HEK293T (cell line): ENCODE measurements at regions not wholly inside any gene's neighbourhood (a gene's known extent, or its start where the extent isn't known, plus 50 kb on each side); places are given as distances from the start of the nearest gene placed in this dataset.

ENCODE experiments used
- ARNT ChIP-seq: fragments of 450-650 bp; IDR thresholded peaks from 2 replicates; pipeline ENCODE4 v1.6.1; 2017; ENCODE audit warnings: mild to moderate bottlenecking
- BHLHE40 ChIP-seq: fragments of 450-650 bp; IDR thresholded peaks from 2 replicates; pipeline ENCODE4 v1.6.1; 2016; ENCODE audit warnings: mild to moderate bottlenecking, moderate library complexity, borderline replicate concordance
- CTBP1 ChIP-seq: fragments of 450-650 bp; IDR thresholded peaks from 2 replicates; pipeline ENCODE4 v1.6.1; 2016; ENCODE audit warnings: borderline replicate concordance
- ELF4 ChIP-seq: fragments of 450-650 bp; IDR thresholded peaks from 2 replicates; pipeline ENCODE4 v1.6.1; 2017; ENCODE audit warnings: antibody characterized with exemption
- FOXM1 ChIP-seq: fragments of 450-650 bp; IDR thresholded peaks from 2 replicates; pipeline ENCODE4 v1.6.1; 2017; ENCODE audit warnings: mild to moderate bottlenecking, borderline replicate concordance
- L3MBTL2 ChIP-seq: fragments of 450-650 bp; conservative IDR thresholded peaks from 2 replicates; pipeline ENCODE4 v1.6.1; 2016; ENCODE audit warnings: mild to moderate bottlenecking
- LEF1 ChIP-seq: fragments of 450-650 bp; IDR thresholded peaks from 2 replicates; pipeline ENCODE4 v1.6.1; 2017; ENCODE audit warnings: mild to moderate bottlenecking, borderline replicate concordance
- PKNOX1 ChIP-seq: fragments of 450-650 bp; IDR thresholded peaks from 2 replicates; pipeline ENCODE4 v1.6.1; 2016
- SUZ12 ChIP-seq: fragments of 450-650 bp; IDR thresholded peaks from 2 replicates; pipeline ENCODE4 v1.6.1; 2016; ENCODE audit warnings: mild to moderate bottlenecking
- TARDBP ChIP-seq: fragments of 450-650 bp; IDR thresholded peaks from 2 replicates; pipeline ENCODE4 v1.6.1; 2016

GRCh38 chr5:120140501-120140900 lies 323.6 kb upstream of the PRR16 start:
- TF ChIP-seq BHLHE40 (no peak), FOXM1 (no peak), LEF1 (no peak), SUZ12 (no peak), ARNT (no peak), L3MBTL2 (no peak), CTBP1 (no peak), TARDBP (no peak), ELF4 (no peak), PKNOX1 (no peak)
